WTC11 (cell line): ENCODE measurements at regions not wholly inside any gene's neighbourhood (a gene's known extent, or its start where the extent isn't known, plus 50 kb on each side); places are given as distances from the start of the nearest gene placed in this dataset.

ENCODE experiments used
- ATF2 ChIP-seq: sonication (generic); formaldehyde crosslinking; IDR thresholded peaks from 2 replicates; pipeline ENCODE4 v1.8.1; 2022; ENCODE audit warnings: low read depth, missing genetic modification reagents, borderline replicate concordance
- CBFB ChIP-seq: sonication (generic); formaldehyde crosslinking; IDR thresholded peaks from 2 replicates; pipeline ENCODE4 v1.8.1; 2022; ENCODE audit warnings: mild to moderate bottlenecking, low read depth, missing genetic modification reagents
- GABPB1 ChIP-seq: sonication (generic); formaldehyde crosslinking; IDR thresholded peaks from 2 replicates; pipeline ENCODE4 v1.8.1; 2023; ENCODE audit warnings: mild to moderate bottlenecking, missing genetic modification reagents
- USF1 ChIP-seq: sonication (generic); formaldehyde crosslinking; IDR thresholded peaks from 2 replicates; pipeline ENCODE4 v1.8.0; 2022; ENCODE audit warnings: mild to moderate bottlenecking, missing genetic modification reagents
- ZNF232 ChIP-seq: sonication (generic); formaldehyde crosslinking; IDR thresholded peaks from 2 replicates; pipeline ENCODE4 v1.8.0; 2022; ENCODE audit warnings: mild to moderate bottlenecking, missing genetic modification reagents
- TF ChIP-seq, protein P1 (sequence below): fragments of 200-600 bp; IDR thresholded peaks from 2 replicates; pipeline ENCODE4 v1.8.0; 2022; ENCODE audit warnings: antibody characterized with exemption

- TF ChIP-seq ZNF232 (CRISPR knock-in tag) (no peak), ATF2 (CRISPR knock-in tag) (no peak), GABPB1 (CRISPR knock-in tag) (no peak), CBFB (CRISPR knock-in tag) (no peak), USF1 (no peak)
- TF ChIP-seq, protein P1, sequence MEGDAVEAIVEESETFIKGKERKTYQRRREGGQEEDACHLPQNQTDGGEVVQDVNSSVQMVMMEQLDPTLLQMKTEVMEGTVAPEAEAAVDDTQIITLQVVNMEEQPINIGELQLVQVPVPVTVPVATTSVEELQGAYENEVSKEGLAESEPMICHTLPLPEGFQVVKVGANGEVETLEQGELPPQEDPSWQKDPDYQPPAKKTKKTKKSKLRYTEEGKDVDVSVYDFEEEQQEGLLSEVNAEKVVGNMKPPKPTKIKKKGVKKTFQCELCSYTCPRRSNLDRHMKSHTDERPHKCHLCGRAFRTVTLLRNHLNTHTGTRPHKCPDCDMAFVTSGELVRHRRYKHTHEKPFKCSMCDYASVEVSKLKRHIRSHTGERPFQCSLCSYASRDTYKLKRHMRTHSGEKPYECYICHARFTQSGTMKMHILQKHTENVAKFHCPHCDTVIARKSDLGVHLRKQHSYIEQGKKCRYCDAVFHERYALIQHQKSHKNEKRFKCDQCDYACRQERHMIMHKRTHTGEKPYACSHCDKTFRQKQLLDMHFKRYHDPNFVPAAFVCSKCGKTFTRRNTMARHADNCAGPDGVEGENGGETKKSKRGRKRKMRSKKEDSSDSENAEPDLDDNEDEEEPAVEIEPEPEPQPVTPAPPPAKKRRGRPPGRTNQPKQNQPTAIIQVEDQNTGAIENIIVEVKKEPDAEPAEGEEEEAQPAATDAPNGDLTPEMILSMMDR: no peak
Measured at GRCh38 chr18:77617694-77618093, 368.0 kb downstream of the GALR1 start.
